Activated T-helper 1 cell treated with Interleukin-2 at 50 U/mL for 16 hours (primary cell): ENCODE measurements at regions not wholly inside any gene's neighbourhood (a gene's known extent, or its start where the extent isn't known, plus 50 kb on each side); places are given as distances from the start of the nearest gene placed in this dataset.

Experiments
- DNase-seq: peaks from one replicate; pipeline ENCODE4 v3.0.0-alpha.2; 2020; ENCODE audit warnings: low read depth

DNA sequence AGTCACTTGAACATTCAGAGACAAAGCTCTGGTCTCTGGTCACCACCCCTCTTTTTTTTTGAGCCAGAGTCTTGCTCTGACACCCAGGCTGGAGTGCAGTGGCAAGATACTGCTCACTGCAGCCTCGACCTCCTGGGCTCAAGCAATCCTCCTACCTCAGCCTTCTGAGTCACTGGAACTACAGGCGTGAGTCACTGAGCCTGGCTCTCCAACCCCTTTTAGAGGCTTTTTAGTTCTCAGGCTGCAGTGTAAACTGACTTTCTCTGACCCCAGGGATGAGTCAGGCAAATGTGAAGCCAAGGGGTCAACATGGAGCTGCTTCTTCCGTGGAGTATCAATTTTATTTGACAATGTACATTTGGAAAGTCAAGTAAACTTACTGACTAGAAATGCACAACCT is 229.2 kb downstream of the PTTG2 start:
- DNase-seq, result no peak

DNA sequence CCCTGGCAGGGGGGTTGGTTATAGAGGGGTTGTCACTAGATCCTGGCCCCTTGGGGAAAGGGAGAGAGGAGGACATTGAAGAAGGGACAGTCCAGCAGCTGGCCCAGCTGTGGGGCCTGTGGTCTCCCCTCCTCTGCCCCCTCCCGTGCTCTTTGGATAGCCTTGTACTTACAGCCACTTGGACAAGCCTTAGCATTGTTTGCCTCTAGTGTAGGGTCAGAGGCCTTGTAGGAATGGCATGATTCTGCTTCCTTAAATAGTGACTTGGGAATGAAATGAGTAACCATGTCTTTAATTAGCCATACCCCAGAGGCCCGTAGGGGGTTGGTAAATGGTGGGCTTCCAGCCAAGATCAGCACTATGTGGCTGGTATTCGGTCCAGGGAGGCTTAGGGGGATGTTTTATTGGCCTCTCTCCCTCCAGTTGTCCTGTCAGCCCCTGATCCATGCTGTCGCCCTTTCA is 230.6 kb downstream of the PTTG2 start:
- DNase-seq, result no peak

DNA sequence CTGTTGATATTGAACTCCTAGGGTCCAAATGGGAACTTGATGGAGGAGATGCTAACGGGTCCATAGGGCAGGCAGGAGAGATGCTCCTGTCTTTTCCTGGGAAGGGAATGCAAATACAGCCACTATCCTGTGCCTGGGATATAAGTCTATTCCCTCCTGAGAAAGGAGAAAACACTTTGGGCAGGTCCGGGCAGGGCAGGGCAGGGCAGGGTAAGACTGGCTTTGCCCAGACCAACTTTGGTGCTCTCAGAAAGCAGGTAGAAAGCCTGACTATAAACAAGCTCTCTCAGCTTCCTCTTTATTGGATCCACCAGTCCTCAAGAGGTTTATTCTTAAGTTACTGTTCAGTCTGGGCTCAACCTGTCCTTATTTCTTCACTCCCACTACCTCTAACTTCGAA is 232.3 kb downstream of the PTTG2 start:
- DNase-seq, result no peak

DNA sequence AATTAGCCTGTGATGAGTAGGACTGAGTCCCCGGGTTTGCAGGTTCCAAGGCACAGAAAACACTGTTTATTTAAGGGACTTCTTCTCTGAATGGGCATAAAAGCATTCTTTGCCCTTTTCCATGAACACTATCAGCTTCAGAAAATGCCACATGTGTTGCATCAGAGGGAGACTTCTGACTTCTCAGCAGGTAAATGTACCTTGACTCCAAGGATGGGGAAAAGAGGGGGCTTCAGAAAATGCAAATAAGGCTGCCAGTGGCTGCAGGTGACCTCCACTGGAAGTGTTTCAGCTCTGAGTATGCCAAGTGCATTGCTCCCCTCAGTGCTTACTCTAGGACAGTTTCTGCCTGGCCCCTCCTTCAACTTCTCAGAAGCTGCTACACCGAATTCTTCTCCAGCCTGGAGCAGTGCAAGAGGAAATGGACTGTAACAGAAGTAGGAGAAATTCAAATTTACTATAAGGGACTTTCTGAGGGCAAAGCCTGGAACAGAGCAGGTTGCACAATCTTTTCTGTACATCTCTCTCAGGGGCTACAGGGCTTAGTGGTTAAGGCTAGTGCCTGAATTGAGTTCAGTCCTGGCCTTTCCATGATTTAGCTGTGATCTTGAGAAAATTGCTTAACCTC is 233.2 kb downstream of the PTTG2 start:
- no peak for DNase-seq

DNA sequence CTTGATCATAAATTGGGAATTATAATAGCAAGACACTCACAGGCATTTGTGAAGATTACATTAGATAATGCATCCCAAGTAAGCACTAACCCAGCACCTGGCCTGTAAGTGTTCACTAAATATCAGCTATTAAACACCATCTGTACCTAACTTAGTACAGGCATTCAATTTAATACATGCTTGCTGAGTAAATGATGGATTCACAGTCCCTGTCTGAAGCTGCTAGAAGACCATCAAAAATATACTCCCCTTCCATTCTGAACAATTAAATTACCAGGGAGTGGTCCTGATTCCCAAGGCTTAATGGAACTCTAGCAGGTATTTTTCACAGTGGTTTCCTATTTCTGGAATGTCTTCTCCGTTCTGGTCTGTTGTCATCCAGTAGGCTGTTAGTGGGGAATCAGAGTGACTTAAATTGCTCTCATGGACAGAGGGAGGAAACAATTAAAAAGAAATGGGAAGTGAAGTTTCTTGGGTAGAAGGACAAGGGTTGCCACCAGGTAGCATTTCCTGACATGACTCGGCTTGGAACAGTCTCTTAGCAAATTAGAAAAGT is 233.9 kb downstream of the PTTG2 start:
- DNase-seq, result no peak

DNA sequence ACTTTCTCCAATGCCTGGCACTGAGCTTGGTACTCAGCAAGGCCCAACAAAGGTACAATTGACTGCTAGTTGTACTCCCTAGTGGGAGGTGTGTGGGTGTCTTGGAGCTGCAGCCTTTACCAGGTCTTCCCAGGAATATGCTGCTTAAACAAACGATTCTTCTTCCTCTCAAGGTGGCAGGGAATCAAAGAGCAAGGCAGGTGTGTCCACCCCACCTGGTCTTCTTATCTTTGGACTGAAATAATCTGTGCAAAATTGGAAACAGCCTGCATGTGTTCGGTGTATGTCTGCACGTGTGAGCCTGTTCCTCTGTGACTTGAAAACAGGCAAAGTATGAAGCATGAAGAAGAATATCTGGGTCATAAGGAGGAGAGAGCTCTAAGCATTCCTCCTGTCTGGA is 235.3 kb downstream of the PTTG2 start:
- DNase-seq, result no peak

DNA sequence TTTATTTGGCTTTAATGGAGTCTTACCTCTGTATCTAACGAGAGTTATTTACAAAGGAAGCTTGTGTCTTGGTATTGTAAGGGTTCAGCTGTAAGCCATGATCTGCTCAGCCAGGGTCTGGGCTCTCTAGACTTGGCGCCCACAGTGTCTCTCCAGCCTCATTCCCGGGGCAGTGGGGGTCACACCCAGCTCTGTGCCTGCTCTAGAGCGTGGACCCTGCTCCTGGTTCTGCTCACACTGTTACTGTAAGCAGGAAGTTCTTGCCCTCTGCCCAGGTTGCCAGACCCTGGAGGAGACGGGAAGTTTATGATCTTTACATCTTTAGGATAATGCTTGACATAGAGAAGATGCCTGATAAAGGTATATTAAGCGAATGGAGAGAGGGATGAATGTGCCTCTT is 235.7 kb downstream of the PTTG2 start:
- DNase-seq, result no peak

DNA sequence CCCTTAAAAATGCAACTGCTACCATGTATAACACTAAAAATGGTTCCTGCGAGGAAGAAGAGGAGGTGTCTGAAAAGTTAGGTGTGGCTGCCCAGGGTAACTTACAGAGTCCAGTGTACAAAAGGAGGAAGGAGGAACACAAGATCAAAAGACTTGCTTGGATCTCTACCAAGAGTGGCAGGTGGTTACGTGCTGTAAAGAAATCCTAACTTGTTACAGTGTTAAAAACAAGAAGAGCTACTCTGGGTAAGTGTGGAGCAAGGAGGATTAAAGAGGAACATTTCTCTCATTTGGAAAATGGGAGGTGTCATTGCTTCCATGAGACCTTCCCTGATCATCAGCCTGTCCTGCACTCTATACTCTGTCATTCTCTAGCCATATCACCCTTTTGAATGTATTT is 242.0 kb downstream of the PTTG2 start:
- DNase-seq, result no peak

DNA sequence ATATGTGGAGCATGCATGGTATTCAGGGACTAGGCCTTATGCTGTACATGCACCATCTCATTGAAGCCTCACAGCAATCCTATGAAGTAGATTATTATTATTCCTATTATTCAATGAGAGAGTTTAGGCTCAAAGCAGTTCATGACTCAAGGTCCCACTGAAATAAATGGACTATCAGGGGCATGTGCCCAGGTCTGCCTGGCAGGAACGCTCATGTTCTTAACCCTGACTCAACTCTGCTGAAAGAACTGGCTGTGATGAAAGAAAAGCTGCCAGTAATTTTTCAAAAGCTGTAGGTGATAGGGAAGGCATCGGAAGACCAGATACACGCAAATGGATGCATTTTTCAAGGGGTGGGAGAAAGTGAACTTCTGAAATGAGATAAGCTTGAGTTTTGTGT is 243.4 kb downstream of the PTTG2 start:
- no peak for DNase-seq

DNA sequence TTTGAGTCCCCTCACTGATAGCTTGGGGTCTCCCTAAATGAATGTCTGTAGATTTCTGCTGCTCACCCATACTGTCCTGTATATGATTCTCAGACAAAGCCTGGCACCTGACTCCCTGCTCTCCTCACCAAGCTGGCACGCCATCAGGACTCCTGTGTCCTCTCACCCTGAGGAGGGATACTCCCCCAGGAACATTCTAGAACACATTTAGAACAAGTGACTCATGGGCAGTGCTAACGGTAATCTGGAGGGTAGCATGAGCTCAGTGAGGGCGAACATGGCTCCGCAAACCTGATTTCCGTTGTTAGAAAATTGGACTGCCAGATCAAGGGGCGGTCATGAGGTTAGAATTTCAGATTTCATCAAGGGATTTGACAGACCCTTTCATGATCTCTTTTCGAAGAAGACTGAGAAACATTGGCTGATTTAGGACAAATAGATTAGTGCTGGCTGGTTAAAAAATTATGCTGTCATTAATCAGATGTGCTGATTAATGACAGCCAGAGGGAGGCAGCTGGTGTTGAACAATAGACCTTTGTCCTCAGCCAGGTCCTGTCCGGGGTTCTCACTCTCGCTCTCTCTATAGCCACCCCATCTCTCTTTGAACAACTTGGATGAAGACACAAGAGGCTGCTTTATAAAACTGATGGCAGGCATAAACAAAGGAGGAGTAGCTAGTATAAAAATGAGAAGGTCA is 244.3 kb downstream of the PTTG2 start:
- no peak for DNase-seq

DNA sequence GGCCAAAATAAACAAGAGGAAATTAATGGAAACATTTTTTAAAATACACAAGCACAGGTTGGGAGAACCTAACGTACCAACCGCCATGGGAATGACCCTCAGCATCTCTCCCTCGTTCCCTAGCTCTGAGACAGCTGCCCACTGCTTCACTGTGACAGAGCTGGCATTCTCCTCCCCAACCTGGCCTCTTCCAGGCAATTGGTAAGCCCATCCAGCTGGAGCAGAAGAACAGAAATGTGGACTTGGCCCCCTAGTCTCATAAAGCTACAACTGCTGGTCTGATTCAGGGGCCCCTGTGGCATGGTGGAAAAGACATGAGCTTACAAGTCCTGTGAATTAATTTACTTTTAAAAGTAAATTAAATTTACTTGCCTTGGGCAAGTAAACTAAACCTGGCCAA is 245.1 kb downstream of the PTTG2 start:
- DNase-seq, result no peak

DNA sequence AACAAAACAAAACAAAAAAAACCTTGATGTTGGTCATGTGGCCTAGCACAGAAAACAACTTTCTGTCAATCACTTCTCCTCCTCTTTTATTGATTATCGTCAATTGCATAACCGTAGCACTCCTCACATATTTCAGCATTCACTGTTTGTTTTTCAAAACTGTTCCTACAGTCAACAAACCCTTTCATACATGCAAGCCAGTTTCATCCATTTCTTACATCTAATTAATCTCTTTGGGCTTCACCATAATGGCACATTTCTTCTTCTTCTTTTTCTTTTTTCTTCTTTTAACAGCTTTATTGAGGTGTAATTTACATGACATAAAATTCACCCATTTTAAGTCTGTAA is 246.9 kb downstream of the PTTG2 start:
- no peak for DNase-seq

DNA sequence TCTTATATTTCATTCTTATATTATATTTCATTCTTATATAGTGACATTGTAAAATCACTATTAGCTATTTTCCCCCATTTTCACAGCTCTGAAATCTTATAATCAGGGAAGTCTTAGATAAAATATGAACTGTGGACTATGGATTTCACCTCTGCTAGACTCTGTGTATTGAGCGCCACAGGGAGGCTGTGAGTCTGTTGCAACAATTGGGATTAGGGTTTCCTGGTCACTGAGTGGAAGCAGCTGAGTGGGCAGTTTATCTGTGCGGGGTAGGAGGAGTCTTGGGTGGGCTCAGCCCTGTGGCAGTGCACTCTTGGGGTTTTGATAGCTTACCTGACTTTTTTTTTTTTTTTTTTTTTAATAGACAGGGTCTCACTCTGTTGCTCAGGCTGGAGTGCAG is 249.5 kb downstream of the PTTG2 start:
- no peak for DNase-seq

DNA sequence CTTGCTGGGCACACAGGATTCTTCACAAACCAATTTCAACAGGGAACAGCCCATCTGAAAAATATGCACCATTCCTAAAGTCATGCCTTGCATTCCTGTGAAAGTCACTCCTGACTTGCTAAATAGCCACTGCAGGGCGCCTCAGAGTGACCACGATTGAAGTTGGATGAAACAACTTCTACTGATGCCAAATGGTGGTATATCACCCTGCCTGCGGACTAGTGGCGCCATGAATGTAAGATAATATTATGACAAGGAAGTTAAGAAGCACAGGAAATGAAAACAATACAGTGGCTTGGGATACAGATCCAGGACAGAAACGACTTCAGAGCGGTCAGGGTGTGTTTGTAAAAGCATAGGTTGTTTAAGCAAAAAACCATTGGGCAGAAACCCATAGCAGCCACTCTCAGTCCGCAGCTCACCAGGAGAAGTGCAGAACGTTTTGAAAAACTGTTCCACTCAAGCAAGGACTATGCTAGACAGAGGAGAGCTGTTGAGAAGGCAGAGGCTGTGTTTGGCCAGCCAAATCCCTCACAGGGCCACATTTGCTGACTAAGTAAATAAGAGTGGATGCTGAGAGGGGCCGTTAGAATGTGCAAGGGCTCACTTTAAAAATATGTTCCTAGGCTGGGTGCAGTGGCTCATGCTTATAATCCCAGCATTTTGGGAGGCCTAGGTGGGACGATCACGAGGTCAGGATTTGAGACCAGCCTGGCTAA is 250.4 kb downstream of the PTTG2 start:
- no peak for DNase-seq

DNA sequence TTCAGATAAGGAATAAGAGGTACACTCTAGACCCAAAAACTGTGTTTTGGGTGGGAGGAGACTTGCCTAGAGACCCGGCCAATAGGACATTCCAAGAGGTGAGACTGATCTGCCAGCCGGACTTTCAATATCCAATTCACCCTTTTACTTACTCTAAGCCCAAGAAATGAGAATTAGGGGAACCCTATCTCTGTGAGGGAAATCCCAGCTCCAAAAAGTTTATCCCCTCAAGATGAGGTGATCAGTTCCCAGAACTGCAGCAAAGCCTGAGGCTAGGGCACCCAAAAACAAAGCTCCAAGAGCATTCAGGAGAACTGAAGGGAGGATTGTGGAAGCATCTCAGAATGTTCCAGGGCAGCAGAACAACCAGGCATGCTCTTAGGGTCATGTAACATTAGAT is 251.7 kb downstream of the PTTG2 start:
- no peak for DNase-seq

DNA sequence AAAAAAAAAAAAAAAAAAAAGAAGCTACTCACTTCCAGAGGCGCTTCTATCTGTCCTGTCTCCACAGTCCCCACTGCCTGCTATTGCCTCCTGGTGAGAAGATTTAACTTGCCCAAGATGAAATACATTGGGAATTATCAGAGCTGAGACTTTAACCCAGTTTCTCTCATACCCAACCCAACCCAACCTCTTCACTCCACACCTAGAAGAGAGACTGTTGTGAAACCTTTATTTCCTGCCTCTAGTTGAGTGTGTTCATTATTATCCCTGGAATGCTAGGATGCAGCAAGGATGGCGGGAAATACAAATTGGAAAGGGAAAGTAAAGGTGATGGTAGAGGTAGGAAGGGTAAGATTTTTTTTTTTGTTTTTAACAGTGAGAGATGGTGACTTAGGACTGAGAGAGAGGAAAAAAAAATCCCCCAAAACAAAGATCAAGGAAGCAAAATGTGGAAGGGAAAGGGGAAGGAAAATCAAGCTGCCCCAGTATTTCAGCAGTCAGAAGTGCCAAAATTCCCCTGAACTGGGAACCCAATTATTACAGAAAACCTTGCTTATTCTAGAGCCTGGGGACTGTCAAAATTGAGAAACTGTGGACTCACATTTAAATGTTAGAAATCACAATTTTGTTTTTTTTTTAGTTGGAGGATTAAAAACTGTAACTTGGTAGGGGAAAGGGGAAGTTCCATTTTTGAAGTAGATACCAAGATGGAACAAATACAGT is 253.0 kb downstream of the PTTG2 start:
- no peak for DNase-seq

DNA sequence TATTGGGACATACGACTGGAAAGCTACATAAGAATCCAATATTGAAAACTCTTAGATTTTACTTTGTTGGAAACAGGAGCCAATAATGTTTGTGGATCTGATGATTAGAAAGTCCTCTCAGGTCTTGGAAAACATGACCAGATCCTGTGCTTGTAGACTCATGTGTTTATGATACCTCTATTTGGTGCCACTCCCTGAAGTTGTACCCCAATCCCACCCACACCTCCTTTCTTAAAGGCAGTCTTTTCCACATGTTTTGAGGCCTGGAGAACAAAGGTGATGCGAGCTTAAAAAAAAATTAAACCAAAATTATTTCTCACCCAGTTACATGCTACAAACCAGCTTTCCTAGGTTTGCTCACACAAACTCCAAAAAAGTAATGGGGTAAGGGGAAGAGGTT is 262.7 kb downstream of the PTTG2 start:
- DNase-seq, result no peak

DNA sequence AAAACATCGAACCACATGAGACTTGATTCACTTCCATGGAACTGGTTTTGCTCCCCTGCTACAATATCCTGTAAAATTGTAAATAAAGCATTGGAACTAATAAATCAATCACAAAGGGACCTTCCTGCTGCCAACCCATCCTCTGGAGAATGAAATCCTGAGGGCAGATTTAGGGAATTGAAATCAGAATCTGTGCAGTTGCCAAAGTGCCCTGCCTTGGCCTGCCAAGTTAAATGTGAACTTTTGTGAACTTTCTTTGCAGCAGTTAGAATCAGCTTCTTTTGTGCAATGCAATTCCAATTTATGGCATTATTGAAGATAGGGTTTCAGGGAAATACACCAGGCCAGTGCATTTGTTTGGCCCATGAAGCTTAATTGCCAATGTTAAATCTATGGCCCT is 263.1 kb downstream of the PTTG2 start:
- DNase-seq, result no peak

DNA sequence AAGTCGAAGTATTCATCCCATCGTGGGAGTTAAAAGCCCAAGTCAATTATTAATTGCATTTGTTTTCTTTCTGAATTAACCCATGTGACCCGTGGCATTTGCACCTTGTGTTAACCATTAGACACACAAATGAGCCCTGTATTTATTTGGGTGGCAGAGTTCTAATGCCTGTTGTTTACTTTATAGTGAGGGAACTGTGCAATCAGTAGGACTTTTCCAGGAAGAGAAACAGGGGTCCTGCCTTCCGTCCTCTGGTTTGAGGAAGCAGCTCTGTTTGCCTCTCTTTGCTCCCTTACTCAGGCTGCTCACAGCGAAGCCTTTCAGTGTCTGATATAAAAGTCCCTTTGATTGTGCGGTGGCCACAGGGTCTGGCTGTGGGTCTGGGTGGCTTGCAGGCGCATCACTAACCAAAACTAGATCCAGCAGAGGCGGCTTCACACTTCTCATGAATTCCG is 263.6 kb downstream of the PTTG2 start:
- DNase-seq, result no peak

DNA sequence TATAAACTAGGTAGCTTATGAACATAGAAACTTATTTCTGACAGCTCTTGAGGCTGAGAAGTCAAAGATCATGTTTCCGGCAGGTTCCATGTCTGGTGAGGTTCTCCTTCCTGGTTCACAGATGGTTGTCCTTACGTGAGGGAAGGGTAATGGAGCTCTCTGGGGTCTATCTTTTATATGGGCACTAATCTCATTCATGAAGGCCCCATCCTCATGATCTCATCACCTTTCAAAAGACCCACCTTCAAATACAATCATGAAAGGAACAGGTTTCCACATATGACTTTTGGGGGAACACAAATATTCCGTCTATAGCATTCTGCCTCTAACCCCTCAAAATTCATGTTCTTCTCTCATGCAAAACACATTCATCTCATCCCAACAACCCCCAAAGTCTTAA is 264.7 kb downstream of the PTTG2 start:
- DNase-seq, result no peak

DNA sequence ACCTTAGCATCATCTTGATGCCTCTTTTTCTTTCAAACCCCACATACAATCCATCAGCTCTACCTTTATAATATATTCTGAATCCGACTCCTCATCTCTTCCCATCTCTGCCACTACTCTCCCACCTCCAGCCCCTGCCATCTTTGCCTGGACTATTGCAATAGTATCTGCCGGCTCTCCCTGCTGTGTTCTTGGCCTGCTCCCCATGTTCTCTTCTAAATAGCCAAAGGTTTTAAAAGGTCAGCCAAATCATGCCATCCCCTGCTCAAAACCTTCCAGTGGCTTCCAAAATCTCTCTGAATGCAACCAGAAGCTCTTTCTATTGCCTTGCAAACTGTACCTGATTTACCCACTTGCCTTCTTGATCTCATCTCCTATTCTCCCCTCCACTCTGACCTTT is 266.0 kb downstream of the PTTG2 start:
- no peak for DNase-seq

DNA sequence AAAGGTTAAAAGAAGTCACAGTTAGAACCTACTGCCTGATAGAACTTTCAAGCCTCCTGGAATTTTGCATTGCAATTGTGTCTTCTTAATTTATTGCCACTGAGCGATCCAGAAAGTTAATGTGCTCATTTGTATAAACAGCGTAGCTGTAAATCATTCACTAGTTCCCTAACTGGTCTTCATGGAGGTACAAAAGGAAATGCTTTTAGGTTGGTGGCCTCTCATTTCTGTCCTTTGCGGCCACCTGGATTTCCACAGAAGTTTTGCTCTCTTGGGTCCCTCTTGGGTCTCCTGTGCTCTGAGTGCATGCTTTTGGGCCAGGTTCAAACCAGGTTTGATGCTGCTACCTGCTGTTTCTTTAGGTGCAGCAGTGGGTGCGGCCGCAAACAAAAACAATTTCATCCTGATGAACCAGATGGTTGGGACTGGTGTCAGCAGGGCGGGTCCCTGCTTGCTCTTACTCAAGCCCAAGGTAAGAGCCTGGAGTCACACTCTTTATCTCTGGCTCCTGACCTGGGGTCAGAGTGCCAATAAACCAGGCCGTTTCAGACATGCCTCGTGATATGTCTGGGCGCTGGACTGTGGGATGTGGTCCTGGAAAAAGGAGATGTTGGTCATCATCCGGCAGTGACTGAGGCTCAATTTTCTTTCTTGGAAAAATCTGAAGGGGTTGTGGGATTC is 270.1 kb downstream of the PTTG2 start:
- DNase-seq, result no peak
